Sigmoid colon (tissue), 6 donors: ENCODE measurements at regions not wholly inside any gene's neighbourhood (a gene's known extent, or its start where the extent isn't known, plus 50 kb on each side); places are given as distances from the start of the nearest gene placed in this dataset.

Experiments used
- DNase-seq: peaks from one replicate; pipeline ENCODE4 v3.0.0-alpha.2; 2019
- H3K27ac ChIP-seq, 4 donors: fragments of 200-600 bp; sonication (generic); one replicate each; pipeline ENCODE4 v1.5.1; 2016 to 2019; ENCODE audit warnings: mild to moderate bottlenecking in 1 of 4
- H3K27me3 ChIP-seq, 3 donors: fragments of 200-600 bp; sonication (generic); one replicate each; pipeline ENCODE4 v1.5.1; 2019; ENCODE audit warnings: mild to moderate bottlenecking in 1 of 3
- H3K36me3 ChIP-seq, 4 donors: fragments of 200-600 bp; sonication (generic); one replicate each; pipeline ENCODE4 v1.5.1; 2016 to 2019
- H3K4me1 ChIP-seq, 4 donors: fragments of 200-600 bp; sonication (generic); one replicate each; pipeline ENCODE4 v1.5.1; 2017 to 2019
- H3K4me3 ChIP-seq, 4 donors: fragments of 200-600 bp; sonication (generic); one replicate each; pipeline ENCODE4 v1.5.1; 2017 to 2019; ENCODE audit warnings: mild to moderate bottlenecking in 2 of 4, moderate library complexity in 1 of 4
- H3K9me3 ChIP-seq, 4 donors: fragments of 200-600 bp in 3 of 4; sonication (generic) in 3 of 4; one replicate each; pipeline versions ENCODE4 v1.5.1 to v1.6.1; 2013 to 2019
- EP300 ChIP-seq, 4 donors: sonication (generic); formaldehyde crosslinking; IDR thresholded peaks; one replicate each; pipeline ENCODE4 v1.6.1; 2017; ENCODE audit warnings: antibody characterized with exemption in 4 of 4
- POLR2A ChIP-seq, 2 donors: fragments of 450-650 bp; IDR thresholded peaks; one replicate each; pipeline ENCODE4 v1.6.1; 2016; ENCODE audit warnings: antibody characterized with exemption in 2 of 2, mild to moderate bottlenecking in 2 of 2, moderate library complexity in 2 of 2
- POLR2AphosphoS5 ChIP-seq, 4 donors: sonication (generic); formaldehyde crosslinking; IDR thresholded peaks; one replicate each; pipeline ENCODE4 v1.6.1; 2017; ENCODE audit warnings: antibody characterized with exemption in 4 of 4
- WGBS, 2 donors: extraction: QIAGEN DNeasy Blood & Tissue Kit; methylation state at CpG; one replicate each; pipeline ENCODE4 v1.1.7; 2013; 5-methylcytosine and 5-hydroxymethylcytosine counted together
- intact Hi-C: fragments of 100-400 bp; cut with DNase I; formaldehyde crosslinking; loops from one replicate; pipeline ENCODE4 v1.15.1; 2023
- TF ChIP-seq, protein P1 (sequence below), 4 experiments: fragments of 450-650 bp in 3 of 4; fragments of 200-600 bp in 1 of 4; IDR thresholded peaks; one replicate each; pipeline ENCODE4 v1.5.1; 2016 to 2019; ENCODE audit warnings: antibody characterized with exemption in 4 of 4, mild to moderate bottlenecking in 3 of 4, moderate library complexity in 2 of 4
- donor health status: healthy with polysubstance abuse.
- donor health status: healthy.

GRCh38 chr1:29525941-29526340 lies 289.6 kb downstream of the PTPRU start:
- peaks cover 0 to 7% (median 5%) of the 10 kb centered on the region in 4 donors for H3K9me3 ChIP-seq
- 84 to 91% methylated on average over 7 of the region's 7 CpGs for WGBS, 2 donors
- H3K4me3 ChIP-seq, result no peak overlapping the region
- TF ChIP-seq POLR2A (IDR thresholded peaks at IDR 0.05) (no peak), POLR2AphosphoS5 (IDR thresholded peaks at IDR 0.05) (no peak), EP300 (IDR thresholded peaks at IDR 0.05) (no peak)
- TF ChIP-seq, protein P1, sequence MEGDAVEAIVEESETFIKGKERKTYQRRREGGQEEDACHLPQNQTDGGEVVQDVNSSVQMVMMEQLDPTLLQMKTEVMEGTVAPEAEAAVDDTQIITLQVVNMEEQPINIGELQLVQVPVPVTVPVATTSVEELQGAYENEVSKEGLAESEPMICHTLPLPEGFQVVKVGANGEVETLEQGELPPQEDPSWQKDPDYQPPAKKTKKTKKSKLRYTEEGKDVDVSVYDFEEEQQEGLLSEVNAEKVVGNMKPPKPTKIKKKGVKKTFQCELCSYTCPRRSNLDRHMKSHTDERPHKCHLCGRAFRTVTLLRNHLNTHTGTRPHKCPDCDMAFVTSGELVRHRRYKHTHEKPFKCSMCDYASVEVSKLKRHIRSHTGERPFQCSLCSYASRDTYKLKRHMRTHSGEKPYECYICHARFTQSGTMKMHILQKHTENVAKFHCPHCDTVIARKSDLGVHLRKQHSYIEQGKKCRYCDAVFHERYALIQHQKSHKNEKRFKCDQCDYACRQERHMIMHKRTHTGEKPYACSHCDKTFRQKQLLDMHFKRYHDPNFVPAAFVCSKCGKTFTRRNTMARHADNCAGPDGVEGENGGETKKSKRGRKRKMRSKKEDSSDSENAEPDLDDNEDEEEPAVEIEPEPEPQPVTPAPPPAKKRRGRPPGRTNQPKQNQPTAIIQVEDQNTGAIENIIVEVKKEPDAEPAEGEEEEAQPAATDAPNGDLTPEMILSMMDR (IDR thresholded peaks at IDR 0.05), result no peak
- DNase-seq, result peak; percentile 32
- no peaks in the 10 kb centered on the region for H3K4me1 ChIP-seq
- intact Hi-C loops, result no loop called here
- H3K27me3 ChIP-seq, result peaks cover 0 to 32% (median 4%) of the 10 kb centered on the region in 3 donors
- H3K36me3 ChIP-seq, result no peaks in the 10 kb centered on the region
- no peak overlapping the region for H3K27ac ChIP-seq

DNA sequence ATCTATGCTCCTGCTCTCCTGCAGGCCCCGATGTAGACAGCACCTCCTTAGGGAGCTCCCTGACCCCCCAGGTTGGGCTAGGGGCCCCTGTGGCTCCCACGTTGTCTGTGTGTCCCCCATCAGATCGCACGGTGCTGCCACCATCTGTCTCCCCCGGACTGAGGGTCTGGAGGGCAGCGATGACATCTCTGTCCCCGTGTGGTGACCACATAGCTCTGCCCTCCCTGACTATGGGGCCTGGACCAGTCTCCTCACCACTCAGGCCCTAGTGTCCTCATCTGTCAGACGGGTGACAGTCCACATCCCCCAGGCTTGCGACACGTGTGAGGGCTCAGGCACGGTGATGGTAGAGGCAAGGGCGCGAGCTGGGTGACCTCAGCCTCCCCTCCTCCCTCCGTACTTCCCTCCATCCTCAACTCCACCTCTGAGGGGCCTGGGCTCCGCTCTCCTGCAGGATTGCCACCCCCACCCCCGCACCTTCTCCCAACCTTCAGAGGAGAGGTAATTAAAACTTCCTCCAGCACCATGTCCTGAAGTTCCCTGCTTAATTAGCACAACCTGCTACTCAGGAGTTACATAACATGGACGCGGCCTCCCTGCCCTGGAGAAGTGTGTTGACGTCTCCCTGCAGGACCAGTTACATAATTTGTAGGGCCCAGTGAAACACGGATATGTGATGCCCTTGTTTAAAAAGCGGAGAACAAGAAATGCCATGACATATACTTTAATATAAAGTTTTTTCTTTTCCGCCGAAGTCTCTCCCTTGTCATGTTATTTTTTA lies 288.2 kb downstream of the PTPRU start:
- Histone ChIP-seq H3K9me3 (peaks cover 0 to 3% (median under 1%) of the 10 kb centered on the region in 4 donors), H3K36me3 (no peaks in the 10 kb centered on the region), H3K27me3 (peaks cover 0 to 45% (median 9%) of the 10 kb centered on the region in 3 donors), H3K27ac (no peak overlapping the region), H3K4me3 (no peak overlapping the region), H3K4me1 (no peaks in the 10 kb centered on the region)
- TF ChIP-seq EP300 (IDR thresholded peaks at IDR 0.05) (no peak), POLR2AphosphoS5 (IDR thresholded peaks at IDR 0.05) (no peak), POLR2A (IDR thresholded peaks at IDR 0.05) (no peak)
- TF ChIP-seq, protein P1 (IDR thresholded peaks at IDR 0.05), result no peak
- 72 to 76% methylated on average over 23 of the region's 23 CpGs for WGBS, 2 donors
- intact Hi-C loops, result no loop called here
- DNase-seq, result peak; percentile 38

GRCh38 chr1:29523576-29523975 lies 287.3 kb downstream of the PTPRU start:
- Histone ChIP-seq H3K9me3 (no peaks in the 10 kb centered on the region), H3K4me1 (no peaks in the 10 kb centered on the region), H3K4me3 (no peak overlapping the region), H3K36me3 (no peaks in the 10 kb centered on the region), H3K27me3 (peaks cover 0 to 51% (median 9%) of the 10 kb centered on the region in 3 donors), H3K27ac (no peak overlapping the region)
- TF ChIP-seq POLR2AphosphoS5 (IDR thresholded peaks at IDR 0.05), result no peak
- no peak for TF ChIP-seq EP300 (IDR thresholded peaks at IDR 0.05)
- no peak for TF ChIP-seq POLR2A (IDR thresholded peaks at IDR 0.05)
- TF ChIP-seq, protein P1 (IDR thresholded peaks at IDR 0.05), result no peak
- 70 to 73% methylated on average over 10 of the region's 10 CpGs for WGBS, 2 donors
- intact Hi-C loops, result no loop called here
- DNase-seq, result peak; percentile 12

DNA sequence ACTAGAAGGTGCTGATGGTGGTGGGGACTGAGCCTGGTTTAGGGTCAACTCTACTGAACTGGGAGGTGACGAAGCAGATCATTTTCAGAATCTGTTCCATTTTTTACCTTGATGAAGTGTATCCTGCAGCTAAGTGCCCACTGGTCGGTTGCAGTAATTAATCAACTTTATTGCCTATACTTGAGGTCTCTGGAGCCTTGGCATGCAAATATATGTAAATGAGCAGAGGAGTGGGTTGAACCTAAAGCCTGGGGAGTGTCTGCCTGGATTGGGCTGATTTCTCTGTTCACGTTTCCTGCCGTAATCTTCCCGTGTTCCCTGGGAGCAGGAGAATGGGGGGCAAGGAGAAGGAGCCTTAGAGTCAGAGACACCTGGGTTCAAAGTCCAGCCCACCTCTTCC lies 286.8 kb downstream of the PTPRU start:
- no peaks in the 10 kb centered on the region for H3K4me1 ChIP-seq

More for the DNA sequence above, 286.8 kb downstream of the PTPRU start:
- H3K36me3 ChIP-seq, result no peaks in the 10 kb centered on the region
- H3K4me3 ChIP-seq, result no peak overlapping the region
- intact Hi-C loops, result no loop called here
- peaks cover 0 to 51% (median 9%) of the 10 kb centered on the region in 3 donors for H3K27me3 ChIP-seq
- TF ChIP-seq, protein P1 (IDR thresholded peaks at IDR 0.05), result no peak
- no peak for TF ChIP-seq POLR2AphosphoS5 (IDR thresholded peaks at IDR 0.05)
- TF ChIP-seq EP300 (IDR thresholded peaks at IDR 0.05), result no peak
- no peak for TF ChIP-seq POLR2A (IDR thresholded peaks at IDR 0.05)
- no peak overlapping the region for H3K27ac ChIP-seq
- WGBS, 2 donors, result 54 to 73% methylated on average over 5 of the region's 5 CpGs
- no peak for DNase-seq
- no peaks in the 10 kb centered on the region for H3K9me3 ChIP-seq
